K562 (cell line): ENCODE measurements at regions not wholly inside any gene's neighbourhood (a gene's known extent, or its start where the extent isn't known, plus 50 kb on each side); places are given as distances from the start of the nearest gene placed in this dataset.

Source experiments
- ATAC-seq: fragments of 200-7000 bp; cut with Tn5 transposase; 3 replicates; pipeline ENCODE4 v1.9.1; 2020; ENCODE audit warnings: moderate library complexity
- BruUV-seq: library from RNA; stranded (reverse); fragments of 400-500 nt; replicated peaks from 2 replicates; lab custom pipeline; 2021; lab: Mats Ljungman, UMichigan
- CTCF ChIA-PET: fragments of 300-600 bp; formaldehyde crosslinking; extraction: SDS; loops from one replicate; lab custom pipeline; 2021; ENCODE audit warnings: low intra/inter-chr PET ratio; lab: Yijun Ruan, JAX
- POLR2A ChIA-PET: fragments of 300-600, 350-650 bp; sonication (Branson Sonifier 250); formaldehyde crosslinking; extraction: SDS; loops from one replicate; lab custom pipeline; 2021; ENCODE audit warnings: antibody characterized with exemption, inconsistent platforms; lab: Yijun Ruan, JAX
- DNase-seq, 4 experiments: peaks; one replicate each; pipeline versions ENCODE4 v3.0.0 to v3.0.0-alpha.2; 2011 to 2018; ENCODE audit warnings: low spot score in 3 of 4, mixed read lengths in 3 of 4; ENCODE audit errors: extremely low read depth in 1 of 4
- FAIRE-seq: peaks from 2 replicates; lab custom pipeline; 2011; peaks lifted over from hg19 to GRCh38; lab: Jason Lieb, UNC
- H2AFZ ChIP-seq: 2 replicates; pipeline ENCODE4 v1.6.0; 2011; ENCODE audit warnings: low read depth, low read length, control low read depth, inconsistent platforms
- H3K27ac ChIP-seq: fragments of 200-600 bp; 3 replicates; pipeline ENCODE4 v1.8.0; 2011; ENCODE audit warnings: low read depth, mild to moderate bottlenecking, control low read depth, inconsistent platforms, low read length, moderate library complexity, mixed read lengths; ENCODE audit errors: extremely low read depth
- H3K27me3 ChIP-seq, 2 experiments: fragments of 300-600 bp in 1 of 2; 2 replicates in 1 of 2; 3 replicates in 1 of 2; pipeline versions ENCODE4 v1.6.0 to v1.8.0; 2011; ENCODE audit warnings: inconsistent platforms in 2 of 2, low read length in 2 of 2, mild to moderate bottlenecking in 1 of 2, mixed read lengths in 1 of 2, moderate library complexity in 1 of 2; ENCODE audit not compliant: control insufficient read depth in 2 of 2, insufficient read depth in 2 of 2
- H3K36me3 ChIP-seq: fragments of 300-600 bp; 3 replicates; pipeline ENCODE4 v1.8.0; 2011; ENCODE audit warnings: mild to moderate bottlenecking, low read length, inconsistent platforms; ENCODE audit not compliant: control insufficient read depth, insufficient read depth
- H3K4me1 ChIP-seq, 2 experiments: fragments of 200-600 bp in 1 of 2; replicated peaks in 1 of 2; 2 replicates in 1 of 2; 3 replicates in 1 of 2; pipeline versions ENCODE4 v1.5.1 to v1.8.0; 2011; ENCODE audit warnings: inconsistent platforms in 2 of 2, low read length in 2 of 2, mild to moderate bottlenecking in 1 of 2, mixed read lengths in 1 of 2, moderate library complexity in 1 of 2; ENCODE audit not compliant: control insufficient read depth in 2 of 2, insufficient read depth in 2 of 2
- H3K4me2 ChIP-seq: 2 replicates; pipeline ENCODE4 v1.6.1; 2011; ENCODE audit warnings: low read length, control low read depth, inconsistent platforms, mixed read lengths; ENCODE audit not compliant: insufficient read depth
- H3K4me3 ChIP-seq: fragments of 200-600 bp; sonication (generic), shearing (Covaris generic); 2 replicates; pipeline ENCODE4 v1.5.1; 2016; ENCODE audit warnings: control low read depth, inconsistent platforms
- H3K79me2 ChIP-seq: fragments of 200-600 bp; 3 replicates; pipeline ENCODE4 v1.8.0; 2011; ENCODE audit warnings: low read length, inconsistent platforms; ENCODE audit not compliant: control insufficient read depth, insufficient read depth
- H3K9ac ChIP-seq, 2 experiments: 2 replicates each; pipeline versions ENCODE4 v1.6.0 to v1.6.1; 2011; ENCODE audit warnings: low read depth in 2 of 2, low read length in 2 of 2, control low read depth in 1 of 2, inconsistent platforms in 1 of 2, mild to moderate bottlenecking in 1 of 2, mixed read lengths in 1 of 2; ENCODE audit not compliant: insufficient read depth in 1 of 2
- H3K9me1 ChIP-seq: one replicate; pipeline ENCODE4 v1.6.0; 2011; ENCODE audit warnings: inconsistent platforms, mild to moderate bottlenecking, low read length, moderate library complexity; ENCODE audit not compliant: control insufficient read depth, insufficient read depth
- H3K9me3 ChIP-seq: replicated peaks from 2 replicates; pipeline ENCODE4 v1.5.1; 2011; ENCODE audit warnings: low read depth, low read length, inconsistent platforms; ENCODE audit not compliant: control insufficient read depth, insufficient read depth
- H4K20me1 ChIP-seq: replicated peaks from 2 replicates; pipeline ENCODE4 v1.6.1; 2011; ENCODE audit warnings: low read length, inconsistent platforms, mixed read lengths; ENCODE audit not compliant: control insufficient read depth, insufficient read depth
- CBFA2T2 ChIP-seq: fragments of 450-650 bp; conservative IDR thresholded peaks from 2 replicates; pipeline ENCODE4 v1.6.1; 2017; ENCODE audit warnings: mild to moderate bottlenecking
- DNMT1 ChIP-seq: fragments of 450-650 bp; IDR thresholded peaks from 2 replicates; pipeline ENCODE4 v1.6.1; 2016; ENCODE audit warnings: antibody characterized with exemption, mild to moderate bottlenecking
- EGR1 ChIP-seq: fragments of 450-650 bp; conservative IDR thresholded peaks from 2 replicates; pipeline ENCODE4 v1.6.1; 2017; ENCODE audit warnings: mild to moderate bottlenecking
- FOXK2 ChIP-seq, 2 experiments: fragments of 450-650 bp; IDR thresholded peaks in 1 of 2; conservative IDR thresholded peaks in 1 of 2; 2 replicates each; pipeline ENCODE4 v1.6.1; 2016; ENCODE audit warnings: low read depth in 2 of 2, mild to moderate bottlenecking in 1 of 2
- NKRF ChIP-seq: fragments of 450-650 bp; IDR thresholded peaks from 2 replicates; pipeline ENCODE4 v1.6.1; 2016; ENCODE audit warnings: borderline replicate concordance
- NUFIP1 ChIP-seq: fragments of 450-650 bp; IDR thresholded peaks from 2 replicates; pipeline ENCODE4 v1.6.1; 2018; ENCODE audit not compliant: partially characterized antibody
- POLR2AphosphoS5 ChIP-seq: IDR thresholded peaks from 2 replicates; pipeline ENCODE4 v1.6.1; 2011; ENCODE audit warnings: mild to moderate bottlenecking, low read depth, low read length, moderate library complexity; ENCODE audit not compliant: control insufficient read depth, insufficient read depth
- POLR2G ChIP-seq: fragments of 200-400 bp; formaldehyde crosslinking; IDR thresholded peaks from 2 replicates; pipeline ENCODE4 v1.6.1; 2017; ENCODE audit warnings: low read depth, mild to moderate bottlenecking, antibody characterized with exemption, low read length, moderate library complexity
- RHOXF2B ChIP-seq: fragments of 250-450 bp; sonication (Bioruptor Pico); conservative IDR thresholded peaks from 2 replicates; pipeline ENCODE4 v1.5.1; 2021
- SRF ChIP-seq, 2 experiments: fragments of 250-450, 450-650 bp in 1 of 2; sonication (Bioruptor Pico) in 1 of 2; sonication (generic) in 1 of 2; formaldehyde crosslinking; IDR thresholded peaks; 2 replicates each; pipeline versions ENCODE4 v1.5.0 to v1.5.1; 2020 to 2022; ENCODE audit warnings: mild to moderate bottlenecking in 1 of 2, missing genetic modification reagents in 1 of 2
- SRSF1 ChIP-seq: fragments of 200-400 bp; formaldehyde crosslinking; IDR thresholded peaks from 2 replicates; pipeline ENCODE4 v1.6.1; 2017; ENCODE audit warnings: mild to moderate bottlenecking, low read depth, low read length, moderate library complexity
- STAT6 ChIP-seq: sonication (generic); formaldehyde crosslinking; IDR thresholded peaks from 2 replicates; pipeline ENCODE4 v1.8.1; 2023; ENCODE audit warnings: mild to moderate bottlenecking, missing genetic modification reagents
- TAF15 ChIP-seq: fragments of 200-400 bp; formaldehyde crosslinking; IDR thresholded peaks from 2 replicates; pipeline ENCODE4 v1.6.1; 2017; ENCODE audit warnings: mild to moderate bottlenecking, low read depth, low read length, moderate library complexity
- TAF7 ChIP-seq: fragments of 450-650 bp; IDR thresholded peaks from 2 replicates; pipeline ENCODE4 v1.6.1; 2016; ENCODE audit warnings: missing genetic modification characterization, missing compliant biosample characterization
- TARDBP ChIP-seq: fragments of 450-650 bp; IDR thresholded peaks from 2 replicates; pipeline ENCODE4 v1.6.1; 2016
- ZNF146 ChIP-seq: IDR thresholded peaks from one replicate; pipeline ENCODE4 v1.6.1; 2018; ENCODE audit warnings: missing compliant biosample characterization; ENCODE audit not compliant: unreplicated experiment
- WGBS: fragments of 100-300 bp; shearing (Covaris generic); methylation state at CpG from one replicate; pipeline ENCODE4 v1.1.6; 2016; ENCODE audit warnings: low coverage, mixed read lengths; ENCODE audit not compliant: insufficient coverage; ENCODE audit errors: missing lambda C conversion rate; 5-methylcytosine and 5-hydroxymethylcytosine counted together
- in situ Hi-C: fragments of 300-500 bp; cut with MboI; formaldehyde crosslinking; loops from 4 replicates; pipeline ENCODE4 v1.15.0; 2018; ENCODE audit warnings: inconsistent platforms, mixed read lengths
- intact Hi-C: fragments of 100-400 bp; cut with micrococcal nuclease; formaldehyde crosslinking; loops from 2 replicates; pipeline ENCODE4 v1.14.2; 2022
- TF ChIP-seq, protein P1 (sequence below): fragments of 450-650 bp; IDR thresholded peaks from 2 replicates; pipeline ENCODE4 v1.6.1; 2016

GRCh38 chr17:14019186-14019956, 49.9 kb upstream of the COX10 start:
- ATAC-seq (peak; percentile 93), FAIRE-seq (peak; percentile 79), DNase-seq (peak; percentile 9 to 60 (median 26))
- Histone ChIP-seq H3K27me3 (peaks cover 5 to 16% of the 10 kb centered on the region in 2 experiments; a peak in 4 of 5 replicates), H4K20me1 (no peaks in the 10 kb centered on the region), H3K9ac (no peak overlapping the region), H3K4me1 (peaks cover 0 to 6% of the 10 kb centered on the region in 2 experiments; a peak in 3 of 5 replicates), H3K9me1 (no peaks in the 10 kb centered on the region), H3K36me3 (no peaks in the 10 kb centered on the region), H3K4me3 (no peak overlapping the region), H3K4me2 (peak overlapping the region; percentile 60), H3K27ac (peak overlapping the region; percentile 44; the same call in 1 of the 3 replicates), H3K9me3 (no peaks in the 10 kb centered on the region), H2AFZ (0 out of 2 replicates have a peak overlapping the region, but pooled peaks have one; percentile 44), H3K79me2 (no peaks in the 10 kb centered on the region)
- ChIA-PET POLR2A (no interaction called here), CTCF (no interaction called here)
- 13% methylated on average over 8 of the region's 9 CpGs for WGBS
- no TSS peak for BruUV-seq
- in situ Hi-C loops: no loop called here
- intact Hi-C loops: no loop called here
- no peak for TF ChIP-seq ZNF146 (CRISPR knock-in tag)
- no peak for TF ChIP-seq TAF15
- TF ChIP-seq TAF7 (tag): no peak
- no peak for TF ChIP-seq RHOXF2B (CRISPR knock-in tag)
- TF ChIP-seq POLR2G: no peak
- peak; percentile 69 for TF ChIP-seq EGR1
- TF ChIP-seq NUFIP1: no peak
- no peak for TF ChIP-seq STAT6 (CRISPR knock-in tag)
- TF ChIP-seq SRSF1: no peak
- no peak for TF ChIP-seq TARDBP
- no peak for TF ChIP-seq NKRF
- TF ChIP-seq, protein P1, sequence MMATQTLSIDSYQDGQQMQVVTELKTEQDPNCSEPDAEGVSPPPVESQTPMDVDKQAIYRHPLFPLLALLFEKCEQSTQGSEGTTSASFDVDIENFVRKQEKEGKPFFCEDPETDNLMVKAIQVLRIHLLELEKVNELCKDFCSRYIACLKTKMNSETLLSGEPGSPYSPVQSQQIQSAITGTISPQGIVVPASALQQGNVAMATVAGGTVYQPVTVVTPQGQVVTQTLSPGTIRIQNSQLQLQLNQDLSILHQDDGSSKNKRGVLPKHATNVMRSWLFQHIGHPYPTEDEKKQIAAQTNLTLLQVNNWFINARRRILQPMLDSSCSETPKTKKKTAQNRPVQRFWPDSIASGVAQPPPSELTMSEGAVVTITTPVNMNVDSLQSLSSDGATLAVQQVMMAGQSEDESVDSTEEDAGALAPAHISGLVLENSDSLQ: peak; percentile 92
- TF ChIP-seq DNMT1: no peak
- TF ChIP-seq FOXK2 (conservative IDR thresholded peaks at IDR 0.05 in 1 of 2, IDR thresholded peaks at IDR 0.05 in 1 of 2; ENCODE audit: low read depth in 2 of 2): 0 out of 4 replicates have a peak, but pooled peaks of 1 of the 2 experiments have one; percentile 36
- TF ChIP-seq POLR2AphosphoS5: no peak
- peak; percentile 43; the same call in 1 of the 2 replicates for TF ChIP-seq CBFA2T2
- TF ChIP-seq SRF (CRISPR knock-in tag; IDR thresholded peaks at IDR 0.05): no peak
